ENCODE measurements at regions not wholly inside any gene's neighbourhood (a gene's known extent, or its start where the extent isn't known, plus 50 kb on each side); places are given as distances from the start of the nearest gene placed in this dataset.

DNA sequence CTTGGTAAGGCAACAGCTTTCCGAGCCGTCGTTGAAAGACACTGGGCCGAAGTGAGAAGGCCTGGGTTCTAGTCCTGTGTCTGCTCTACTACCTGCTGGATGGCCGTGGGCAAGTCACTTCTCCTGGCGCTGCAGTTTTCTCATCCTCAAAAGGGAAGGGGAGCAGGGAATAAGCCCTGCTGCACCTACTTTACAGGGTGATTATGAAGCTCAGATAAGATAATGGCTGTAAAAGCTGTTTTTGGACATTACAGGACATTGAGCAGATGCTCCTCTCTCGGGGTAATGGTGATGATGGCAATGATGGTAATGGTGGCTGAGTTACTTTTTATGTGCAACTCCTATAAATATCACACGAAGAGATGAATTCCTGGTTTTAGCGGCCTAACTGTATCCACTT is 152.6 kb downstream of the FAM43A start:
- DNase-seq, result no peak

DNA sequence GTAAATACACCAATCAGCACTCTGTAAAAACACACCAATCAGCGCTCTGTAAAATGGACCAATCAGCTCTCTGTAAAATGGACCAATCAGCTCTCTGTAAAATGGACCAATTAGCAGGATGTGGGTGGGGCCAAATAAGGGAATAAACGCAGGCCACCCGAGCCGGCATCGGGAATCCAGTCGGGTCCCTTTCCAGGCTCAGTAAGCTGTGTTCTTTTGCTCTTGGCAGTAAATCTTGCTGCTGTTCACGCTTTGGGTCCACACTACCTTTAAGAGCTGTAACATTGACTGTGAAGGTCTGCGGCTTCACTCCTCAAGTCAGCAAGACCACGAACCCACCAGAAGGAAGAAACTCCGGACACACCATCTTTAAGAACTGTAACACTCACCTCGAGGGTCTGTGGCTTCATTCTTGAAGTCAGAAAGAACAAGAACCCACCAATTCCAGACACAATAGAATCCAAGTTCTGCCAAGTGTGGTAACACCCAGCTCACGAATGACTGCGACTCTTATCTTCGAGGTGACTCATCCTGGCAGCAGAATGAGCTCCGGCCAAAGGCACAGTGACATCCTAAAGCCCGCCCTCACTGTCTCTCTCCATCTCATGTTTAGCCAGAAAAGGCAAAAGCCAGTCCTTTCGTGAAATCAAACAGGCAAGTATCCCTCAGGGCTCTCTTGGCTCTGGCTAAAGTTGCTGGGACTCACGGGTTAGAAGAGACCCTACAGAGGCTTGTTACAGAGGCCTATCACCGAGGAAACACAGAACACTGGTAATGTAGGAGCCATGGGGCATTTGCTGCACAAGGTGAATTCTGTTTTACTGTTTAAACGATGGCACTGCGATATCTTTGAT is 155.2 kb downstream of the FAM43A start:
- no peak for DNase-seq

DNA sequence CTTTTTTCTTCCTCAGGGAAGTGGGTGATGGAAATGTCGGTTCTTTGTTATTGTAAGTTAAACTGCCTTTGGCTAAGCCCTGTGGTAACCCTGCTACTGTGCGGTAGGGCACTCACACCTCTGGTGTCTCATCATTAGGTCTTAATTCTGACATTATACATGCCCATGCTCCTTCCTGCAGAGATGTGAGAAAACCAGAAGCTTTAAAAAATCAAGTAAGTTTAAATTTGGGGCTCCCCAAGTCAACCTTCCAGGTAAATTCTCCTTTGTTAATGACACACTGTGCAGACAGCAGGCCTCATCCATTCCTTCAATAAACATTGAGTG is 155.8 kb downstream of the FAM43A start:
- DNase-seq, result no peak

- no peak for DNase-seq
Observed at GRCh38 chr3:194843556-194843955, 157.9 kb downstream of the FAM43A start.

DNA sequence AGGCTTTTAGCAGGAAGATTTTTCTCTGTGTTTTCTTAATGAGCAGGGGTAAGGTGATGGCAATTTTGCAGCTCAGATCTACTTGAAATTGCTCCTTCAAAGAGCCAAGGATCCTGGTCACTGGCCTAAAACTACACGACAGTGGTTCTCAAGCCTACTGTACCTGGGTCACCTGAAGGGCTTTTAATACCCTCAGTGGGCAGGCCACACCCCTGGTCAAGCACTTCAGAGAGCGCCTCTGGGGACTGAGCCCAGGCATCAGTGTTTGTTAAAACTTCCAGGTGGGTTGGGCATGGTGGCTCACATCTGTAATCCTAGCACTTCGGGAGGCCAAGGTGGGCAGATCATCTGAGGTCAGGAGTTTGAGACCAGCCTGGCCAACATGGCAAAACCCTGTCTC is 158.4 kb downstream of the FAM43A start:
- no peak for DNase-seq

DNA sequence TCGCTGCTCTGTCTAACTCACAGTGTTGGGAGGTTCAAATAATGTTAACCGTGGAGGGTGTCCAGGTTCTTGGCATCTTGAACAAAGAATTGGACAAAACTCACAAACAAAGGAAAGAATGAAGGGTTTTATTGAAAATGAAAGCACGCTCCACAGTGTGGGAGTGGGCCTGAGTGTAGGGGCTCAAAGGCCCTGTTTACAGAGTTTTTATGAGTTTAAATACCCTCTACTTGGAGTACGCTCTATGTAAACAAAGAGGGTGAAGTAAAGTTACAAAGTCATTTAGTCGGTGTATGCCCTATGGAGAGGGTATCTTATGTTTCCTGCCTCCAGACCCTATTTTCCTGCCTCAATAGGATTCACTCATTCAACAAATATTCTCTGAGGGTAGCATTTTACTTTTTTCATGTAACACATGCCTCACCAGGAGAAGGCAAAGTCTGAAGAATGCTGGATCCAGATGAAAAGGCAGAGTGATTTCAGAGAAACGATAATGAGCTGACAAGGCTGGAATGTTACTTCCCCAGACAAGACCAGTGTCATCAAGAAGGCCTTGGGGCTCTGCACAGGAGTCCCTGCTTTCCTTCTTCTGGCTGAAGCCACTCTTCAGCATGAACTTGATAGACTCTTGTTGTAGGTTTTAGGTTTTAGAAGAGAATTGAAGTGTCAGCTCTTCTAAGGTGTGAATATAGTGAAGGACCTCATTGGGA is 163.6 kb downstream of the FAM43A start:
- DNase-seq, result no peak

GRCh38 chr3:194851254-194851653 is 165.6 kb downstream of the FAM43A start:
- no peak for DNase-seq

GRCh38 chr3:194851941-194852340 is 166.3 kb downstream of the FAM43A start:
- no peak for DNase-seq

- DNase-seq, result no peak
Observed at GRCh38 chr3:194852345-194852744, 166.7 kb downstream of the FAM43A start.

GRCh38 chr3:194852831-194853508 is 167.3 kb downstream of the FAM43A start:
- no peak for DNase-seq

- no peak for DNase-seq
Observed at GRCh38 chr3:194854206-194854605, 168.5 kb downstream of the FAM43A start.

DNA sequence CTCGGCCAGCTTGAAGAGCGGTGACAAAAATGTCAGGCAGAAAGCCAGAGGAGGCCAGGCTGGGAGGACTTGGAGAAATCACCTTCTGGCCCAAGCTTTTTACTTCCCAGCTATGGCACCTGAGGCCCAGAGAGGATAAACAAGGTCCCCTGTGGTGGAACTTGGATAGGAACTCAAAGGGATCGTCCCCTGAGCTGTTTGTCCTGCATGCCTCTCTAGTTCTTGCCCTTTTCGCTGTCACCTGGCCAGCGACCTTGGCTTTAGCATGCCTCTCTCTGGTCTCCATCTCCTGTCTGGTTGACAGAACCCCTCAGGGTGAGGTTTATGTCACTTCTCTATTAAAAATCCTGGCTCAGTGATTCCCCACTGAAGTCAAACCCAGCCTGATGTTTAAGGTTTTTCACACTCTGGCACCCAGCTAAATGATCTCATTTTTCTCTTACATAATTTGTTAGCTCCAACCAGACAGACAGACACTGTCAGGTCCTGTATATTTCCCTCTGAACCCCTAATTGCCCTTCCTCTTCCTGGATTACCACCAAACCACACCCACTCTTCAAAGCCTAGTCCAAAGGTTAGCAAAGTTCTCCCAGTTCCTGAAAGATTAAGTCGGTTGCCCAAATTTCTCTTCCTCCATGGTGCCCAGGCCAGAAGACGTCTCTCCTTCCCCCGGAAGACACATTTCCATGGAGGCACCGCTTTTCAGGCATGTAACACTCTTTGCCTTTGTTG is 169.1 kb downstream of the FAM43A start:
- no peak for DNase-seq

- DNase-seq, result no peak
Observed at GRCh38 chr3:194856296-194856695, 170.6 kb downstream of the FAM43A start.

DNA sequence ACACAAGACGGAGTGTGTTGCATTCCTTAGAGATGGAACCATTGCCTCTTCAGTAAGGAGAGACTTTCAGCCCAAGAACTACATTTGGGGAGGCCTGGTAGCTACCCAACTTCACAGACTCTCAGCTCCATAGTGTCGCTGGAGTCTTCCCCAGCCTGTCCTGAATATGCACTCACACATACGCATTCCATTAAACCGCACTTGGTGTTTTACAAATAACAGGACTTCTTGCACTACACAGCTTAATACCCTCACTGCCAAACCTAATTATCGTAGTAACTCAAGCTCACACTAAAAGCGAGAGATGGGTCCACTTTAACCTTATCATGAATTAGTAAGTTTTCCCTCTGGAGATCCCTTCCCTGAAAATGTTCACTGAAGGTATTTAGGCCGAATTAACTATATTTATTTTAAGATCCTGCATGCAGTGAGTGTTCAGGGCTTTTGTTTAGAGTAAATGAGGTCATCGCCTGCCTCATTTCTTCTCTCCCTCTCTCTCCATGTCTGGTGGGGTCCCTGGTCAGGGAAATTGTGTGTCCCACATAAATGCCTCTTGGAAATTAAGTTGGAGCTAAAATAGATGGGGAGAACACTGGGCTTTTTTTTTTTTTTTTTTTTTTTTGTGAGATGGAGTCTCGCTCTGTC is 171.9 kb downstream of the FAM43A start:
- no peak for DNase-seq

GRCh38 chr3:194858382-194858781 is 172.7 kb downstream of the FAM43A start:
- no peak for DNase-seq

- DNase-seq, result no peak
Observed at GRCh38 chr3:194860725-194861124, 175.0 kb downstream of the FAM43A start.

DNA sequence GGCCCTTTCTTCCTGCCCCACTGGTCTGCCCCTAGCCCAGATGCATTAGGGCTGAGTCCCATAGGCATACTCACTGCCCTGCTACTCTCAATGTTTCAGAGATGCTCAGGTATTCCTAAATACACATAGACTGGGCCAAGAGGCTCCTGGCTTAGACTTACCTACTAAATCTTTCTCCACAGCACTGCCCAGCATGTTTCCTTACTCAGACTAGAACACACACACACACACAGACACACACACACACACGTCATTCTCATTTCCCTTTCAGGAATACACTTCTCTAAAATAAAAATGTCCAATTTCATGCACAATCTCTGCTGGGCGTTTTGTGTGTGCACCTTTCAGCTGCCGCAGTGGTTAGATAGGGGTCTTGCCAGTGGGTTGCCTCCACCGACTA is 175.7 kb downstream of the FAM43A start:
- no peak for DNase-seq

DNA sequence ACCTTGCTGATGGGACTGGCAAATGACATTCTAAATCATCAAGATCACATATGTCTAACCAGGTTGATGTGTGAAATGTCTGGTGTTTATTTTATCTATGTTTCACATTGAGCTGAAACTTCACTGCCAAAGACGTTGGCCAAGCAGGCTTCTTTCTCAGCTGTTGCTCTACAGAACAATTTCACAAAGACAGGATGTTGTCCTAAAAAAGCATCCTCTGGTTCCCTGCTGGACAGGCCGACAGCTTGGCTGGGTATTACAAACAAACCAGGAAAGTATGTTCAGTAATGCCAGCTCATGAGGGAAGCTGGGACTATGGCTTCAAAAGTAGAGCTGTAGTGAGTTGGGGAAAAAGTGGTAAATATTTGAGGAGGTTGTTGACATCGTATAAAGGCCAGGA is 179.4 kb downstream of the FAM43A start:
- no peak for DNase-seq

DNA sequence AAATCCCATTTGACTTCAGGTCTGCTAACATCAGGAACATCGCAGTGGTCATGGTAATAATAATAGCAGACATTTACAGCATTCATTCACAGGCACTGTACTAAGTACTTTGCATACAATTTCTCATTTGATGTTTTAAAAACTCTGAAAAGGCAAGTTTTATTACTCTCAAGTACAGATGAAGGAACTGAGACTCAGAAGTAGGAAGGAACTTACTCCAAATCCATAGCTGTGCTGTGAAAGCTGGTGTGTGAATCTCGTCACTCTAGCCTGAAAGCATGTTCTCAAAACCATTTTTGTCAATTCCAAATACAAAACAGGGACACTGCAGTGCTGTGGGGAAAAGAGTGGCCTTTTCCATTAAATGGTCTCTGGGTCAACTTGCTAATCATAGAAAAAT is 179.9 kb downstream of the FAM43A start:
- DNase-seq, result no peak

DNA sequence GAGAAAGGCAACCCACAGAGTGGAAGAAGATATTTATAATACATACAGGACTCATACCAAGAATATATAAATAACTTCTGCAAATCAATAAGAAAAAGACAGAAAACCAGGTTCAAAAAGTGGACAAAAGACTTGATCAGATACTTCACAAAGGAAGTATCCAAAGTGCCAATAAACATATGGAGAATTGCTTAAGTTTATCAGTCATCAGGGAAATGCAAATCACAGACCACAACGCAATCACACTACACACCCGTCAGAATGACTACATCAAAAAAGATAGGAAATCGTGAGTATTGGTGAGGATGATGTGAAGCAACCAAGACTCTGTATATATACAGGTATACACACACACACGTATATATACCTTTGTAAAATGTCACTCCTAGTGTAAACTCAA is 180.6 kb downstream of the FAM43A start:
- no peak for DNase-seq

DNA sequence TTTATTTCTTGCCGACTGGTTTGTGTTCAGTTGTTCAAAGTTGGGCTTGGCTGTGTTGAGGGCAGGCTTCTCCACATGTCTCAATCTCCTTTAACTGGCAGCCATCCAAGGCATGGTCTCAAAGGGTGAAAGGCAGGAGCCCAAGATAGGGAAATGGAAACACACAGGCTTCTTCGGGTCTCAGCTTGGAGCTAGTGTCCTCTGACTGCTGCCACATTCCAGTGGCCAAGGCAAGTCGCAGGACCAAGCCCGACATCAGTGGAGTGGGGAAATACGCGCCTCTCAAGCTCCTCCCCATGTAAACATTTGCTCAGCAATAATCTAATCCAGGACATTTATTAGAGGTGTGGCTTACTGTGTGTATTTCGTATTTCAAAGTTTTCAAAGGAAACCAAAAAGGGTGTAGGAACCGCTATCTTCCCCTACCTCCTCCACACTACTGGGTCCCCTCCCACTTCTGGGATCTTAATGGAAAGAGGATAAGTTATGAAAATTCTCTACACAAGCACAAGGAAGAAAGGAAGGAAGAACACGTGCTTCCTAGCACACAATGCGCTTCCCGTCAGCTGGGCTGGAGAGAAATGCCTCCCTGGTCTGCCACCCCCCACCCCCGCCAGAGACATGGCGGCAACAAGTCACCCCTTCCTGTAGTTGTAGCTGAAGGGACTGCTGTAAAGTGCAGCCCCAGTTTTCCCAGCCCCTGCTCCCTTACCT is 181.7 kb downstream of the FAM43A start:
- no peak for DNase-seq

- no peak for DNase-seq
Observed at GRCh38 chr3:194868831-194869230, 183.1 kb downstream of the FAM43A start.

Measured in NCI-H2227 treated with DMSO at 0.1 percent for 48 hours (cell line).